Suppressor macrophage treated with lipopolysaccharide for 4 hours (primary cell): ENCODE measurements at regions not wholly inside any gene's neighbourhood (a gene's known extent, or its start where the extent isn't known, plus 50 kb on each side); places are given as distances from the start of the nearest gene placed in this dataset.
"Not testable (repeated sequence)": the region's sequence is repeated elsewhere in the genome, so short reads cannot be mapped to it uniquely, and the experiment has no call there.

Source experiments
- DNase-seq: peaks from one replicate; pipeline ENCODE4 v3.0.0-alpha.2; 2020

GRCh38 chr20:29120575-29120974 lies 2136.9 kb upstream of the DEFB115 start:
- not testable (repeated sequence) for DNase-seq

- not testable (repeated sequence) for DNase-seq
Observed at GRCh38 chr20:29122784-29123183, 2134.7 kb upstream of the DEFB115 start.

- DNase-seq: no peak
Observed at GRCh38 chr20:29123861-29124260, 2133.6 kb upstream of the DEFB115 start.
